ENCODE measurements at regions not wholly inside any gene's neighbourhood (a gene's known extent, or its start where the extent isn't known, plus 50 kb on each side); places are given as distances from the start of the nearest gene placed in this dataset.

DNA sequence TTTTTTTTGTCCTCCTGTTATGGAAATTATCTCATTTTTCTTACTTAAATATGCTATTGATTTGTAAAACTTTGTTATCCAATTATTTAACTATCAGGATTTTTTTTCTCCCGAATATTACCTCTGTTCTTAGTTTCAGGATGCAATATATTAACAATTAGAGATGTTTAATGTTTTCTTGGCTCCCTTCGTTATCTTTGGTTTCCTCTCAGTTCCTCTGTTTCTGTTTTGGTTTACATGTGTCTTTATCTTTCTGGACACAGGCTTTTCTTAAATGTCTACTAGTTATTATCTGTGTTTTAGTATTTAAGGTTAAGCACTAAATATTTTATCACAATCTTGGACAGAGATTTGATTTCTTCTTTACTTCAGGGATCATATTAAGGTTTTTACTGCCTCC, 462.2 kb upstream of the SLC10A2 start:
- DNase-seq (ENCODE audit: low spot score), result no peak
- TF ChIP-seq, protein P1, sequence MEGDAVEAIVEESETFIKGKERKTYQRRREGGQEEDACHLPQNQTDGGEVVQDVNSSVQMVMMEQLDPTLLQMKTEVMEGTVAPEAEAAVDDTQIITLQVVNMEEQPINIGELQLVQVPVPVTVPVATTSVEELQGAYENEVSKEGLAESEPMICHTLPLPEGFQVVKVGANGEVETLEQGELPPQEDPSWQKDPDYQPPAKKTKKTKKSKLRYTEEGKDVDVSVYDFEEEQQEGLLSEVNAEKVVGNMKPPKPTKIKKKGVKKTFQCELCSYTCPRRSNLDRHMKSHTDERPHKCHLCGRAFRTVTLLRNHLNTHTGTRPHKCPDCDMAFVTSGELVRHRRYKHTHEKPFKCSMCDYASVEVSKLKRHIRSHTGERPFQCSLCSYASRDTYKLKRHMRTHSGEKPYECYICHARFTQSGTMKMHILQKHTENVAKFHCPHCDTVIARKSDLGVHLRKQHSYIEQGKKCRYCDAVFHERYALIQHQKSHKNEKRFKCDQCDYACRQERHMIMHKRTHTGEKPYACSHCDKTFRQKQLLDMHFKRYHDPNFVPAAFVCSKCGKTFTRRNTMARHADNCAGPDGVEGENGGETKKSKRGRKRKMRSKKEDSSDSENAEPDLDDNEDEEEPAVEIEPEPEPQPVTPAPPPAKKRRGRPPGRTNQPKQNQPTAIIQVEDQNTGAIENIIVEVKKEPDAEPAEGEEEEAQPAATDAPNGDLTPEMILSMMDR (IDR thresholded peaks at IDR 0.05; ENCODE audit: borderline replicate concordance, control extremely low read depth, extremely low read depth, insufficient read depth, missing control alignments), result no peak
- in situ Hi-C loops (cut with MboI; ENCODE audit: low sequenced_read_pairs, unreplicated experiment), result no loop called here

DNA sequence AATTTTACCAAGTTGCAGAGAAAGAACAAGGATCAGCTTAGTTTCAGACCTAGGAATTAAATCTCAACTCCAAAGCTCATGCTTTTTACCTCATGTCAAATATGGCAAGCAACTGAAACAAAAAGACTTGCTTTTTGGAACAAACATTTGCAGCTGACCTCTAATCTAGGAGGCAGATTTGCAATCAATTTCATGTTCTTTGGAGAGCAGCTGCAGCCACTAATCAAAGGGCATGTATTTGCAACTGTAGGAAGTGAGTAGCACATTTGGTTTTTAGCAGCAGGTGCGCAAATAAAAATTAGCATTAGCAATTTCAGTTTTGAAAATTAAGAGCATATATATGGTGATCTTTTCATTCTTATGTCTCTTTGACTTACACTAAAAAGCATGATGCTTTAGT, 459.3 kb upstream of the SLC10A2 start:
- in situ Hi-C loops (cut with MboI; ENCODE audit: low sequenced_read_pairs, unreplicated experiment), result no loop called here
- TF ChIP-seq, protein P1 (IDR thresholded peaks at IDR 0.05; ENCODE audit: borderline replicate concordance, control extremely low read depth, extremely low read depth, insufficient read depth, missing control alignments), result no peak
- no peak for DNase-seq (ENCODE audit: low spot score)

GRCh38 chr13:103523858-103524257, 457.6 kb upstream of the SLC10A2 start:
- in situ Hi-C loops (cut with MboI; ENCODE audit: low sequenced_read_pairs, unreplicated experiment), result no loop called here
- TF ChIP-seq, protein P1 (IDR thresholded peaks at IDR 0.05; ENCODE audit: borderline replicate concordance, control extremely low read depth, extremely low read depth, insufficient read depth, missing control alignments), result no peak
- DNase-seq (ENCODE audit: low spot score), result no peak

- in situ Hi-C loops (cut with MboI; ENCODE audit: low sequenced_read_pairs, unreplicated experiment), result no loop called here
- TF ChIP-seq, protein P1 (IDR thresholded peaks at IDR 0.05; ENCODE audit: borderline replicate concordance, control extremely low read depth, extremely low read depth, insufficient read depth, missing control alignments), result no peak
- no peak for DNase-seq (ENCODE audit: low spot score)
These were observed 455.3 kb upstream of the SLC10A2 start for GRCh38 chr13:103521532-103521931.

- DNase-seq (ENCODE audit: low spot score), result no peak
- TF ChIP-seq, protein P1 (IDR thresholded peaks at IDR 0.05; ENCODE audit: borderline replicate concordance, control extremely low read depth, extremely low read depth, insufficient read depth, missing control alignments), result no peak
- in situ Hi-C loops (cut with MboI; ENCODE audit: low sequenced_read_pairs, unreplicated experiment), result no loop called here
These were observed 451.5 kb upstream of the SLC10A2 start for GRCh38 chr13:103517768-103518102.

- TF ChIP-seq, protein P1 (IDR thresholded peaks at IDR 0.05; ENCODE audit: borderline replicate concordance, control extremely low read depth, extremely low read depth, insufficient read depth, missing control alignments), result no peak
- in situ Hi-C loops (cut with MboI; ENCODE audit: low sequenced_read_pairs, unreplicated experiment), result no loop called here
- no peak for DNase-seq (ENCODE audit: low spot score)
These were observed 451.0 kb upstream of the SLC10A2 start for GRCh38 chr13:103517066-103517767.

Measured in GM13976 (cell line).